ENCODE measurements at regions not wholly inside any gene's neighbourhood (a gene's known extent, or its start where the extent isn't known, plus 50 kb on each side); places are given as distances from the start of the nearest gene placed in this dataset.

GRCh38 chr2:238791354-238791753 is 56.5 kb upstream of the TWIST2 start:
- Histone ChIP-seq H3K9me3 (no peaks in the 10 kb centered on the region), H3K4me3 (no peak overlapping the region), H3K36me3 (no peaks in the 10 kb centered on the region), H3K27me3 (no peaks in the 10 kb centered on the region)
- no peak for DNase-seq

- Histone ChIP-seq H3K36me3 (no peaks in the 10 kb centered on the region), H3K4me3 (no peak overlapping the region), H3K9me3 (no peaks in the 10 kb centered on the region), H3K27me3 (no peaks in the 10 kb centered on the region)
- peak; percentile 25 for DNase-seq
Observed at GRCh38 chr2:238793306-238793705, 54.6 kb upstream of the TWIST2 start.

GRCh38 chr2:238793801-238794449 is 54.0 kb upstream of the TWIST2 start:
- Histone ChIP-seq H3K36me3 (no peaks in the 10 kb centered on the region), H3K4me3 (no peak overlapping the region), H3K9me3 (no peaks in the 10 kb centered on the region), H3K27me3 (no peaks in the 10 kb centered on the region)
- no peak for DNase-seq

DNA sequence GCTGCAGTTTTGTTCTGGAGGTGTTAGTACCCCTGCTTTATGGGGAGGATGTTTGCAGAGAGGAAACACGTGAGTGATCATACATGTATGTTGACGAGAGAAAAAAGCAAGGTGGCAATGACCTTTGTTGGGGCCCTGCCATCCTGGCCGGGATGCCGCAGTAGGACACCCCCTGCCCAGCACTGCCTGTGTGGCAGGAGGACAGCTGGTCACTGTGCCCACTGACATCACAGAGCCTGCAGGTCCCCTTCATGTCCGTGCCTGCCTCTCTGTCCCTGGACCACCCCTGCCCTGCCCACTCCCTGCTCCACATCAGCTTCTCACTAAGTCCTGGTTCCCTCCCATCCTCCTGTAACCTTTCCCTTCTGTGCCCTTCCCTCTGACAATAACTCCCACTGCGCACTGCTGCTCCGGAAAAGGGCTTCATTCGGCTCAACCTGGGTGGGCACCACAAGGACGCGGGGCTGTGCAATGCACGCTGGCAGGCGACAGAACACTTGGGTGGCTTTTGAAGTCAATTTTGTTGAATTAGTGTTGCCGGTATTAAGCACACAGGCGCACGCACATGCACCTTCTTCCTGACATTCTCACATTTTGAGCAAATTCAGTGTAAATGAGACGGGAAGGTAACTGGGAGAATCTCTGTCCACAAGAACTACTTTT is 51.5 kb upstream of the TWIST2 start:
- DNase-seq, result no peak
- Histone ChIP-seq H3K9me3 (no peaks in the 10 kb centered on the region), H3K36me3 (no peaks in the 10 kb centered on the region), H3K4me3 (no peak overlapping the region), H3K27me3 (no peaks in the 10 kb centered on the region)

DNA sequence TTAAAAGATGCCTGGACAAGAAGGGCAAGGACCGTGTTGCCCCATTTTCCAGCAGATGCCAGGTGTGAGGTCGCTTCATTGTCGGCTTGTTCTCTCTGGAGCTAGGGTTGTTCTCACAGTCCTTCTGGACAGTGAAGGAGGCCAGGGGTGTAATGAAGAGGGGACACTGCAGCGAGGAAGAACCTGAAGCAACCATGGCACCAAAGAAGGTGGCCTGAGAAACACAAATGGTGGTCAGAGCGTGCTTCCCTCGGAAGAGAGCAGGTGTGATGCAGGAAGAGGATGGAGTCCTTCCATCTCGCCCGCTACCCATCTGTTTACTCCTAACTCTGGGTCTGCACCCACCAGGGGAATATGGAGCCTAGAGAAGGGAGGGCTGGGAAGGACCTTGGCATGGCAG is 50.3 kb upstream of the TWIST2 start:
- no peak overlapping the region for H3K4me3 ChIP-seq
- DNase-seq, result no peak
- no peaks in the 10 kb centered on the region for H3K9me3 ChIP-seq
- H3K36me3 ChIP-seq, result no peaks in the 10 kb centered on the region
- H3K27me3 ChIP-seq, result no peaks in the 10 kb centered on the region
